AG10803 (cell line): ENCODE measurements at regions not wholly inside any gene's neighbourhood (a gene's known extent, or its start where the extent isn't known, plus 50 kb on each side); places are given as distances from the start of the nearest gene placed in this dataset.

Experiments used
- DNase-seq: peaks from one replicate; pipeline ENCODE4 v3.0.0; 2010; ENCODE audit warnings: low read depth
- H3K4me3 ChIP-seq: 2 replicates; pipeline ENCODE4 v1.5.1; 2011; ENCODE audit warnings: mild to moderate bottlenecking, low read length, control low read depth
- CTCF ChIP-seq: conservative IDR thresholded peaks from 2 replicates; pipeline ENCODE4 v1.5.1; 2011; ENCODE audit warnings: mild to moderate bottlenecking, low read length, control low read depth, inconsistent platforms

- TF ChIP-seq CTCF: no peak
- no peak for DNase-seq
- H3K4me3 ChIP-seq: no peak overlapping the region
Measured at GRCh38 chr6:147858421-147858820, 349.9 kb downstream of the SAMD5 start.

GRCh38 chr6:147859071-147859470, 350.6 kb downstream of the SAMD5 start:
- no peak for DNase-seq
- no peak overlapping the region for H3K4me3 ChIP-seq
- TF ChIP-seq CTCF: no peak

- DNase-seq: no peak
- TF ChIP-seq CTCF: no peak
- no peak overlapping the region for H3K4me3 ChIP-seq
Measured at GRCh38 chr6:147861696-147862095, 353.2 kb downstream of the SAMD5 start.

DNA sequence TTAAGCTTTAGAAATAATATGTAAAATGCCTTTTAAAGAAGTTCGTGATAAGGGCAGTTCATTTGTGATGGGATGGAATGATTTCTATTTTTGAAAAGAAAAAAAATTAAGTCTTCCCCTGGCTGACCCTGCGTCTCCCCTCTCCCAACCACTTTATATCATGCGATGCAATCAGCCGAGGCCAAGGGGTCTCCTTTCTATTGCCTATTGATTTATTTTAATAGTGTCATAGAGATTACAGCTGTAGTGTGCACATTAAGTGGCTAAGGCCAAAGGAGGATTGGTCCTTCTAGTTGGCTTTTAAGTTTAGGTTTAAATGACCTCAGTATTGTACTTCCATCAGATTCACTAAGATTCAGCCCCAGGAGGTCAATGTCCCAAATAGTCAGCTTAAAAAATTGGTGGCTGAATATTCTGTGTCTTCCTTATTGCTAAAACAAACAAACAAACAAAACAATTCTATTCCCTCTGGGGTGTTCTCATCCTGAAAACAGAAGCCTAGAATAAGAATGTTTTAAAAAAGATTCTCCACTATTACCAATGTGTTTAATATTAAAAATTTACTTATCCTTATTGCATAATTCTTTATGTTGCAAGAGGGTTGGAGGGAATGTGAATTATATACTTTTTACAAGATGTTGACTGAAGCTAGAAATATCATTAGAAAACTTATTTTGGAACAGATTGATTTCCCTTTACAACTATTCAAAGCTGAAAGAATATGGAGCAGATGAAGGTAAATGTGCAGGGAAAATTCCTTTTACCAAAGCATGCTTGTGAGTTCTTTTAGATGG, 359.1 kb downstream of the SAMD5 start:
- H3K4me3 ChIP-seq: no peak overlapping the region
- DNase-seq: no peak
- no peak for TF ChIP-seq CTCF

GRCh38 chr6:147868427-147869190, 360.1 kb downstream of the SAMD5 start:
- no peak overlapping the region for H3K4me3 ChIP-seq
- DNase-seq: no peak
- no peak for TF ChIP-seq CTCF

- no peak for DNase-seq
- H3K4me3 ChIP-seq: no peak overlapping the region
- TF ChIP-seq CTCF: no peak
Measured at GRCh38 chr6:147869201-147869600, 360.7 kb downstream of the SAMD5 start.

- TF ChIP-seq CTCF: no peak
- no peak for DNase-seq
- H3K4me3 ChIP-seq: no peak overlapping the region
Measured at GRCh38 chr6:147869869-147870268, 361.4 kb downstream of the SAMD5 start.
